ENCODE measurements at regions not wholly inside any gene's neighbourhood (a gene's known extent, or its start where the extent isn't known, plus 50 kb on each side); places are given as distances from the start of the nearest gene placed in this dataset.

- DNase-seq (ENCODE audit: low read depth): no peak
Observed at GRCh38 chr13:90402613-90403012, 944.9 kb upstream of the MIR17HG start.

GRCh38 chr13:90403330-90404082, 944.0 kb upstream of the MIR17HG start:
- DNase-seq (ENCODE audit: low read depth): no peak

GRCh38 chr13:90405301-90405700, 942.2 kb upstream of the MIR17HG start:
- no peak for DNase-seq (ENCODE audit: low read depth)

GRCh38 chr13:90412980-90413379, 934.5 kb upstream of the MIR17HG start:
- DNase-seq (ENCODE audit: low read depth): no peak

GRCh38 chr13:90413548-90413947, 933.9 kb upstream of the MIR17HG start:
- no peak for DNase-seq (ENCODE audit: low read depth)

- DNase-seq (ENCODE audit: low read depth): peak; percentile 69
Observed at GRCh38 chr13:90414691-90415596, 932.5 kb upstream of the MIR17HG start.

GRCh38 chr13:90415902-90416301, 931.6 kb upstream of the MIR17HG start:
- DNase-seq (ENCODE audit: low read depth): peak; percentile 24

GRCh38 chr13:90416519-90416918, 931.0 kb upstream of the MIR17HG start:
- peak; percentile 94 for DNase-seq (ENCODE audit: low read depth)

GRCh38 chr13:90416938-90417337, 930.5 kb upstream of the MIR17HG start:
- no peak for DNase-seq (ENCODE audit: low read depth)

- peak; percentile 19 for DNase-seq (ENCODE audit: low read depth)
Observed at GRCh38 chr13:90420683-90421082, 926.8 kb upstream of the MIR17HG start.

GRCh38 chr13:90427322-90428272, 919.9 kb upstream of the MIR17HG start:
- DNase-seq (ENCODE audit: low read depth): no peak

- no peak for DNase-seq (ENCODE audit: low read depth)
Observed at GRCh38 chr13:90428522-90429210, 918.8 kb upstream of the MIR17HG start.

GRCh38 chr13:90430127-90430526, 917.4 kb upstream of the MIR17HG start:
- no peak for DNase-seq (ENCODE audit: low read depth)

- no peak for DNase-seq (ENCODE audit: low read depth)
Observed at GRCh38 chr13:90436697-90437096, 910.8 kb upstream of the MIR17HG start.

GRCh38 chr13:90438576-90438975, 908.9 kb upstream of the MIR17HG start:
- no peak for DNase-seq (ENCODE audit: low read depth)

GRCh38 chr13:90443268-90443667, 904.2 kb upstream of the MIR17HG start:
- no peak for DNase-seq (ENCODE audit: low read depth)

- DNase-seq (ENCODE audit: low read depth): no peak
Observed at GRCh38 chr13:90444232-90444631, 903.3 kb upstream of the MIR17HG start.

- peak; percentile 97 for DNase-seq (ENCODE audit: low read depth)
Observed at GRCh38 chr13:90445179-90445578, 902.3 kb upstream of the MIR17HG start.

- no peak for DNase-seq (ENCODE audit: low read depth)
Observed at GRCh38 chr13:90447034-90447733, 900.3 kb upstream of the MIR17HG start.

GRCh38 chr13:90447734-90448101, 899.8 kb upstream of the MIR17HG start:
- DNase-seq (ENCODE audit: low read depth): peak; percentile 84

Measured in amniotic epithelial cell (primary cell).